IMR-90 (cell line): ENCODE measurements at regions not wholly inside any gene's neighbourhood (a gene's known extent, or its start where the extent isn't known, plus 50 kb on each side); places are given as distances from the start of the nearest gene placed in this dataset.

Experiments used
- CTCF ChIP-seq: conservative IDR thresholded peaks from 2 replicates; pipeline ENCODE4 v1.5.1; 2012; ENCODE audit warnings: mild to moderate bottlenecking, low read depth, low read length, improper control_type of control experiment
- POLR2A ChIP-seq: IDR thresholded peaks from 2 replicates; pipeline ENCODE4 v1.6.1; 2012; ENCODE audit warnings: mild to moderate bottlenecking, low read depth, low read length

GRCh38 chr13:67754012-67754411, 523.9 kb upstream of the PCDH9 start:
- no peak for TF ChIP-seq POLR2A
- no peak for TF ChIP-seq CTCF
